ENCODE measurements at regions not wholly inside any gene's neighbourhood (a gene's known extent, or its start where the extent isn't known, plus 50 kb on each side); places are given as distances from the start of the nearest gene placed in this dataset.

GRCh38 chr3:187516446-187517185 is 148.4 kb downstream of the RTP4 start:
- TF ChIP-seq POLR2A (IDR thresholded peaks at IDR 0.05; ENCODE audit: low read depth, low read length) (no peak), TAF1 (IDR thresholded peaks at IDR 0.05; ENCODE audit: low read depth, low read length) (no peak)

All from GM12891 (cell line).